GM23338 (cell line): ENCODE measurements at regions not wholly inside any gene's neighbourhood (a gene's known extent, or its start where the extent isn't known, plus 50 kb on each side); places are given as distances from the start of the nearest gene placed in this dataset.

Experiments used
- CTCF ChIP-seq, 2 experiments: fragments of 200-600 bp in 1 of 2; sonication (generic) in 1 of 2; conservative IDR thresholded peaks; 2 replicates each; pipeline versions ENCODE4 v1.5.1 to v1.6.1; 2016 to 2017; ENCODE audit warnings: antibody characterized with exemption in 2 of 2, low read depth in 2 of 2, mild to moderate bottlenecking in 2 of 2, moderate library complexity in 1 of 2
- EZH2 ChIP-seq: fragments of 200-600 bp; sonication (generic); IDR thresholded peaks from one replicate; pipeline ENCODE4 v1.8.0; 2017; ENCODE audit warnings: antibody characterized with exemption, mild to moderate bottlenecking, low read depth; ENCODE audit not compliant: unreplicated experiment
- JUNB ChIP-seq: IDR thresholded peaks from one replicate; pipeline ENCODE4 v1.6.1; 2016; ENCODE audit warnings: antibody characterized with exemption; ENCODE audit not compliant: unreplicated experiment

- TF ChIP-seq EZH2 (no peak), CTCF (conservative IDR thresholded peaks at IDR 0.05; ENCODE audit: low read depth in 2 of 2) (no peak), JUNB (no peak)
Measured at GRCh38 chr5:15367489-15367888, 132.5 kb upstream of the FBXL7 start.
